ENCODE measurements at regions not wholly inside any gene's neighbourhood (a gene's known extent, or its start where the extent isn't known, plus 50 kb on each side); places are given as distances from the start of the nearest gene placed in this dataset.

DNA sequence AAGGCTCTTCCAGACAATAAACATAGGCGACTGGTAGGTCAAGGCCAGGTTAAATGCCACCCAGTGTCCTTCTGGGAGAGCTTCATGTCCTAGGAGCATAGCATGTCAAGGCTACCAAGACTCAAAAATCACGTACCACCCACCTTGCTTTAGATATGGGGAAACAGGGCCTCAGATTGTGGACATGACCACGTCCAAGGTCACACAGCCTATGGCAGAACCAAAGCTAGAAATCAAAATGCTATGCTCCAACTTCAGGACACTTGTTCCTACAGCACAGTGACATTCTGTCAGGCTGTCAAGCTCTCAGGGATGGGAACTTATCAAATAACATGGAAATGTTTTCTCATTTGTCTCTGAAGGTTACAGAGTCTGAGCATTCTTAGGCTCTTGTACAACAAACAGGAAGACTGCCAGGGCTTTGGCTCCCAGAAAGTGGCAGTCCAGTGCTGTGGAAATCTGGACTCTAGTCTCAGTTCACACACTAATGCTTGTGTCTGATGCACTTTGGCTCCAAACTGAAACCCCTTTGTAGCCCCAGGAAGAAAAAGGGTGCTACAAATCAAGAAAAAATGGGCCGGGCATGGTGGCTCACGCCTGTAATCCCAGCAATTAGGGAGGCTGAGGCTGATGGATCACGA, 170.4 kb upstream of the LPP start:
- TF ChIP-seq ZNF274 (IDR thresholded peaks at IDR 0.05; ENCODE audit: low read depth, low read length) (no peak), YY1 (IDR thresholded peaks at IDR 0.05; ENCODE audit: insufficient read depth, insufficient read length) (no peak), SUZ12 (IDR thresholded peaks at IDR 0.05; ENCODE audit: extremely low read depth, insufficient read depth, insufficient read length) (no peak)
